WERI-Rb-1 (cell line): ENCODE measurements at regions not wholly inside any gene's neighbourhood (a gene's known extent, or its start where the extent isn't known, plus 50 kb on each side); places are given as distances from the start of the nearest gene placed in this dataset.

Experiments
- DNase-seq: peaks from one replicate; pipeline ENCODE4 v3.0.0-alpha.2; 2020
- H3K27ac ChIP-seq: fragments of 250-450 bp; sonication (Bioruptor Pico); 2 replicates; pipeline ENCODE4 v1.5.1; 2020; ENCODE audit warnings: mild to moderate bottlenecking, moderate library complexity
- H3K27me3 ChIP-seq: fragments of 250-450 bp; sonication (Bioruptor Pico); 2 replicates; pipeline ENCODE4 v1.5.1; 2021; ENCODE audit warnings: mild to moderate bottlenecking, low read depth, moderate library complexity; ENCODE audit not compliant: insufficient read depth, severe bottlenecking
- H3K36me3 ChIP-seq: fragments of 250-450 bp; sonication (Bioruptor Pico); 2 replicates; pipeline ENCODE4 v1.5.1; 2020; ENCODE audit warnings: mild to moderate bottlenecking, moderate library complexity
- H3K4me3 ChIP-seq: 2 replicates; pipeline ENCODE4 v1.5.1; 2011; ENCODE audit warnings: low read depth, mild to moderate bottlenecking, control low read depth, low read length
- H3K9me3 ChIP-seq: fragments of 250-450 bp; sonication (Bioruptor Pico); 2 replicates; pipeline ENCODE4 v1.5.1; 2021; ENCODE audit warnings: mild to moderate bottlenecking, moderate library complexity; ENCODE audit not compliant: severe bottlenecking
- TF ChIP-seq, protein P1 (sequence below): IDR thresholded peaks from 2 replicates; pipeline ENCODE4 v1.5.1; 2011; ENCODE audit warnings: low read depth, mild to moderate bottlenecking, control low read depth, inconsistent platforms, low read length

DNA sequence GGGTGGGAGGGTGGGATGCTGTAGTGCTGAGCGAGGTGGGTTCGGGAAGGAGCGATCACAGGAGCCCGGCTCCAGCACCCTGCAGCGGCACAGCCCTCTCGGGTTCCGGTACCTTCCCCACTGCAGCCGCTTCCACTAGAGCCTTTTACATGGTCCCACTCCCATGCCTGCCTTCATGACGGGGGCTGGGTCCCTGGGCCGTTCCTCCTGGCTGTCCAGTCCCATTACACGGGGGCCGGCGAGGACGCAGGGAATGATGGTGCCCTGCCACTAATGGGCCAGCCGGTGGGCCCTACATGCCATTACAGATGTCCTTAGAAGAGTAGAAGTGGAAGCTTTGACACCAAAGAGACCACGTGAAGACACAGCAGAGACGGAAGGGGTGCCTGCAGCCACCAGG, 104.6 kb upstream of the PPP1R26 start:
- Histone ChIP-seq H3K27ac (no peak overlapping the region), H3K36me3 (no peaks in the 10 kb centered on the region), H3K27me3 (no peaks in the 10 kb centered on the region), H3K4me3 (no peak overlapping the region), H3K9me3 (no peaks in the 10 kb centered on the region)
- no peak for DNase-seq
- TF ChIP-seq, protein P1, sequence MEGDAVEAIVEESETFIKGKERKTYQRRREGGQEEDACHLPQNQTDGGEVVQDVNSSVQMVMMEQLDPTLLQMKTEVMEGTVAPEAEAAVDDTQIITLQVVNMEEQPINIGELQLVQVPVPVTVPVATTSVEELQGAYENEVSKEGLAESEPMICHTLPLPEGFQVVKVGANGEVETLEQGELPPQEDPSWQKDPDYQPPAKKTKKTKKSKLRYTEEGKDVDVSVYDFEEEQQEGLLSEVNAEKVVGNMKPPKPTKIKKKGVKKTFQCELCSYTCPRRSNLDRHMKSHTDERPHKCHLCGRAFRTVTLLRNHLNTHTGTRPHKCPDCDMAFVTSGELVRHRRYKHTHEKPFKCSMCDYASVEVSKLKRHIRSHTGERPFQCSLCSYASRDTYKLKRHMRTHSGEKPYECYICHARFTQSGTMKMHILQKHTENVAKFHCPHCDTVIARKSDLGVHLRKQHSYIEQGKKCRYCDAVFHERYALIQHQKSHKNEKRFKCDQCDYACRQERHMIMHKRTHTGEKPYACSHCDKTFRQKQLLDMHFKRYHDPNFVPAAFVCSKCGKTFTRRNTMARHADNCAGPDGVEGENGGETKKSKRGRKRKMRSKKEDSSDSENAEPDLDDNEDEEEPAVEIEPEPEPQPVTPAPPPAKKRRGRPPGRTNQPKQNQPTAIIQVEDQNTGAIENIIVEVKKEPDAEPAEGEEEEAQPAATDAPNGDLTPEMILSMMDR: no peak

GRCh38 chr9:135376511-135377265, 102.9 kb upstream of the PPP1R26 start:
- H3K4me3 ChIP-seq: no peak overlapping the region
- H3K27me3 ChIP-seq: no peaks in the 10 kb centered on the region
- no peak for DNase-seq
- TF ChIP-seq, protein P1: no peak
- no peaks in the 10 kb centered on the region for H3K9me3 ChIP-seq
- no peaks in the 10 kb centered on the region for H3K36me3 ChIP-seq
- H3K27ac ChIP-seq: no peak overlapping the region

GRCh38 chr9:135377431-135377830, 102.2 kb upstream of the PPP1R26 start:
- Histone ChIP-seq H3K27ac (no peak overlapping the region), H3K4me3 (no peak overlapping the region), H3K36me3 (no peaks in the 10 kb centered on the region), H3K9me3 (no peaks in the 10 kb centered on the region), H3K27me3 (no peaks in the 10 kb centered on the region)
- TF ChIP-seq, protein P1: no peak
- no peak for DNase-seq

GRCh38 chr9:135378751-135379150, 100.8 kb upstream of the PPP1R26 start:
- no peaks in the 10 kb centered on the region for H3K27me3 ChIP-seq
- H3K9me3 ChIP-seq: no peaks in the 10 kb centered on the region
- no peak overlapping the region for H3K27ac ChIP-seq
- no peak for DNase-seq
- H3K36me3 ChIP-seq: no peaks in the 10 kb centered on the region
- TF ChIP-seq, protein P1: no peak
- no peak overlapping the region for H3K4me3 ChIP-seq

DNA sequence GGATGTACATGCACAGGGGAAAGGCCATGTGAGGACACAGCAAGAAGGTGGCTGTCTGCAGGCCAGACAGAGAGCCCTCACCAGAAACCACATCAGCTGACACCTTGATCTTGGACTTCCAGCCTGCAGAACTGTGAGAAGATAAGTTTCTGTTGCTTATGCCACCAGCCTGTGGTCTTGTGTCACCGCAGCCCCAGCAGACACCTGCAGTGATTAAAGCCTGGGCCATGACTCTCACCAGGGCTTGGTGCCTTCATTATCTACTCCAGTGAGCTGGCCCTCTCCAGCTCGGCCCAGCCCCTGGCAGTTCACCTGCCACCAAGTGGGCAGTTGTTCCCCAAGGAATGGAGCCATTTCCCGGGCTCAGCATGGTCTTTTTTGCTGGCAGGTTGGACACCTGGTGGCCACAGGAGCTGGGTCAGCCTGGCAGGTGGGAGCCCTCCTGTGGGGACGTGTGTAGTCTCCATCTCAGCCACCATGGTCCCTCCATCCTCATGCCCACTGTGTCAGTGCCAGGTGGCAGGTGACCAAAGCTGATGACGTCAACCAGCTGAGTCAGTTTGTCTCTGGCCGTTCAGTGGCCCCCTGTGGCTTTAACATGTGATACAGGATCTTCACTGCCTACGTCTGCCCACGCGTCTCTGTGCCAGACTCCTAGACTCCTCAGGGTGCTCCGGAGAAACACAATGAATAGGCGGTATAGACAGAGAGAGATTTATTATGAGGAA, 99.9 kb upstream of the PPP1R26 start:
- no peak for DNase-seq
- no peak overlapping the region for H3K4me3 ChIP-seq
- H3K27me3 ChIP-seq: no peaks in the 10 kb centered on the region
- no peaks in the 10 kb centered on the region for H3K36me3 ChIP-seq
- TF ChIP-seq, protein P1: no peak
- no peaks in the 10 kb centered on the region for H3K9me3 ChIP-seq
- no peak overlapping the region for H3K27ac ChIP-seq
